C4-2B (cell line): ENCODE measurements at regions not wholly inside any gene's neighbourhood (a gene's known extent, or its start where the extent isn't known, plus 50 kb on each side); places are given as distances from the start of the nearest gene placed in this dataset.

ENCODE experiments used
- ZFX ChIP-seq: fragments of 450-650 bp; IDR thresholded peaks from 2 replicates; pipeline ENCODE4 v1.6.1; 2017
- TF ChIP-seq, protein P1 (sequence below): fragments of 450-650 bp; conservative IDR thresholded peaks from 2 replicates; pipeline ENCODE4 v1.5.1; 2017; ENCODE audit warnings: mild to moderate bottlenecking

DNA sequence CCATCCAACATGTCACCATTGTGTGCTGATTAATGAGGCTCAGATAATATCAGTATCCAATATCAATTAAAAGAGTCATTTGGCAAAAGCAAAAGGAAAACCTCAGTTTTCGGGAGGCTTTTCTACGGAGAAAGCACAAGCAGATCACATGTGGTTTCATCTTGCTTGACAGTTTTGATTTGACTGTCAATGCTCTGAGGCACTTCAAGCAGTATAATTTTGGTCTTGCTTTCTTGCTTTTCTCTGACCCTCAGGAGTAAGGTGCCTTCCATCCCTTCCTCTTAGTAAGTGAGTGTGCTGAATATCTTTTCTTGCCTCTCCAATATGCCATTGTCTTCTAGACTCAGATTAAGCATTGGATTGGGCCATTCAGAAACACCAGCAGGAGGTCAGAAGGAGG, 115.5 kb upstream of the CALCR start:
- TF ChIP-seq, protein P1, sequence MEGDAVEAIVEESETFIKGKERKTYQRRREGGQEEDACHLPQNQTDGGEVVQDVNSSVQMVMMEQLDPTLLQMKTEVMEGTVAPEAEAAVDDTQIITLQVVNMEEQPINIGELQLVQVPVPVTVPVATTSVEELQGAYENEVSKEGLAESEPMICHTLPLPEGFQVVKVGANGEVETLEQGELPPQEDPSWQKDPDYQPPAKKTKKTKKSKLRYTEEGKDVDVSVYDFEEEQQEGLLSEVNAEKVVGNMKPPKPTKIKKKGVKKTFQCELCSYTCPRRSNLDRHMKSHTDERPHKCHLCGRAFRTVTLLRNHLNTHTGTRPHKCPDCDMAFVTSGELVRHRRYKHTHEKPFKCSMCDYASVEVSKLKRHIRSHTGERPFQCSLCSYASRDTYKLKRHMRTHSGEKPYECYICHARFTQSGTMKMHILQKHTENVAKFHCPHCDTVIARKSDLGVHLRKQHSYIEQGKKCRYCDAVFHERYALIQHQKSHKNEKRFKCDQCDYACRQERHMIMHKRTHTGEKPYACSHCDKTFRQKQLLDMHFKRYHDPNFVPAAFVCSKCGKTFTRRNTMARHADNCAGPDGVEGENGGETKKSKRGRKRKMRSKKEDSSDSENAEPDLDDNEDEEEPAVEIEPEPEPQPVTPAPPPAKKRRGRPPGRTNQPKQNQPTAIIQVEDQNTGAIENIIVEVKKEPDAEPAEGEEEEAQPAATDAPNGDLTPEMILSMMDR = no peak
- no peak for TF ChIP-seq ZFX
